SK-N-SH treated with all-trans-retinoic acid at 6 μM for 48 hours (cell line): ENCODE measurements at regions not wholly inside any gene's neighbourhood (a gene's known extent, or its start where the extent isn't known, plus 50 kb on each side); places are given as distances from the start of the nearest gene placed in this dataset.

ENCODE experiments used
- BACH2 ChIP-seq: fragments of 250-450 bp; sonication (Bioruptor Pico); IDR thresholded peaks from 2 replicates; pipeline ENCODE4 v1.9.0; 2021; ENCODE audit warnings: mild to moderate bottlenecking, borderline replicate concordance
- CREB5 ChIP-seq: fragments of 250-450 bp; sonication (Bioruptor Pico); IDR thresholded peaks from 2 replicates; pipeline ENCODE4 v1.5.1; 2020; ENCODE audit warnings: low read depth, mild to moderate bottlenecking, moderate library complexity
- ESRRG ChIP-seq: fragments of 250-450 bp; sonication (Bioruptor Pico); IDR thresholded peaks from 2 replicates; pipeline ENCODE4 v1.6.1; 2021; ENCODE audit warnings: mild to moderate bottlenecking
- PATZ1 ChIP-seq: fragments of 250-450 bp; sonication (Bioruptor Pico); IDR thresholded peaks from 2 replicates; pipeline ENCODE4 v1.8.0; 2020; ENCODE audit warnings: mild to moderate bottlenecking, moderate library complexity, borderline replicate concordance
- POU6F1 ChIP-seq: fragments of 250-450 bp; sonication (Bioruptor Pico); IDR thresholded peaks from 2 replicates; pipeline ENCODE4 v1.8.0; 2021; ENCODE audit warnings: low read depth, mild to moderate bottlenecking, moderate library complexity, borderline replicate concordance
- RARB ChIP-seq: fragments of 250-450 bp; sonication (Bioruptor Pico); IDR thresholded peaks from 2 replicates; pipeline ENCODE4 v1.8.0; 2021; ENCODE audit warnings: mild to moderate bottlenecking, moderate library complexity
- ZFP3 ChIP-seq: fragments of 250-450 bp; sonication (Bioruptor Pico); IDR thresholded peaks from 2 replicates; pipeline ENCODE4 v1.5.0; 2020; ENCODE audit warnings: mild to moderate bottlenecking, moderate library complexity
- ZNF8 ChIP-seq: fragments of 450-650 bp; formaldehyde crosslinking; IDR thresholded peaks from 2 replicates; pipeline ENCODE4 v1.5.0; 2020; ENCODE audit warnings: mild to moderate bottlenecking, moderate library complexity

- TF ChIP-seq CREB5 (CRISPR knock-in tag) (no peak), ESRRG (CRISPR knock-in tag) (no peak), PATZ1 (no peak), ZFP3 (CRISPR knock-in tag) (no peak), BACH2 (CRISPR knock-in tag) (no peak), ZNF8 (CRISPR knock-in tag) (no peak), RARB (CRISPR knock-in tag) (no peak), POU6F1 (CRISPR knock-in tag) (no peak)
These were observed 193.1 kb upstream of the CPEB2 start for GRCh38 chr4:14809203-14809602.
